Activated T-cell treated with anti-CD3 and anti-CD28 coated beads, Interleukin-2, amount 50 U/mL, for 72 hours (primary cell): ENCODE measurements at regions not wholly inside any gene's neighbourhood (a gene's known extent, or its start where the extent isn't known, plus 50 kb on each side); places are given as distances from the start of the nearest gene placed in this dataset.
A peak's percentile ranks its signal among the peaks of the same experiment; 100 is the strongest.

ENCODE experiments used
- ATAC-seq, 2 donors: fragments of 150-1000 bp; cut with Tn5 transposase; replicated peaks in 1 of 2; 2 replicates each; pipeline ENCODE4 v1.10.0; 2021; ENCODE audit warnings: moderate library complexity in 2 of 2, mild to moderate bottlenecking in 1 of 2
- DNase-seq, 2 donors: peaks; one replicate each; pipeline ENCODE4 v3.0.0; 2021 to 2022; ENCODE audit warnings: mixed read lengths in 1 of 2
- H3K27ac Mint-ChIP-seq: one replicate; pipeline ENCODE4 v1.8.0; 2022; ENCODE audit warnings: mild to moderate bottlenecking, moderate library complexity, mixed read lengths
- H3K27me3 Mint-ChIP-seq: one replicate; pipeline ENCODE4 v1.8.0; 2022; ENCODE audit warnings: low read depth, mixed read lengths
- H3K36me3 Mint-ChIP-seq, 2 donors: one replicate each; pipeline ENCODE4 v1.8.0; 2022; ENCODE audit warnings: mixed read lengths in 2 of 2, mild to moderate bottlenecking in 1 of 2; ENCODE audit not compliant: insufficient read depth in 2 of 2
- H3K4me1 Mint-ChIP-seq: one replicate; pipeline ENCODE4 v1.8.0; 2022; ENCODE audit warnings: low read depth, mixed read lengths
- H3K4me3 Mint-ChIP-seq, 2 donors: one replicate each; pipeline ENCODE4 v1.8.0; 2022; ENCODE audit warnings: mild to moderate bottlenecking in 2 of 2, mixed read lengths in 2 of 2, moderate library complexity in 2 of 2
- H3K9me3 Mint-ChIP-seq, 2 donors: one replicate each; pipeline ENCODE4 v1.8.0; 2022; ENCODE audit warnings: mixed read lengths in 2 of 2

DNA sequence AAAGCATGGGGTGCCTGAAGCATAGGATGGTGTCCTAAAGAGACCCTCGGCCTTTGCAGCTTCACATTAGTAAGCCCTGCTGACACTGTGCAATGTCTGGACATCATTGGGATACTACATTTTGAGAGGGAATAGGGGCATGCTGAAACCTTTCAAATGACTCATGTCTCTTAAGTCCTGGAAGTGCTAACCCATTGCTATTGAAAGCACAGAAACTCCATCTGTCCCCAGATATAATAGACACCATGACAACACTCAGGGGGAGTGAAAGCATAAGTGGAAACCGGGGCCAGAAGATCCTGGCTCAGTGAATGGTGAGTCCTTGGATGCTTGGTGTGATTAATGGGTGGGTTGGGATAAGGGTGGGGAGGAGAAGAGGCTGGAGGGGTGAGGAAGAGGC is 595.5 kb upstream of the ID2 start:
- no peak for DNase-seq
- Mint-ChIP-seq H3K36me3 (peaks cover 3 to 4% of the 10 kb centered on the region in 2 donors), H3K27me3 (no peaks in the 10 kb centered on the region), H3K4me1 (peaks cover 18% of the 10 kb centered on the region), H3K27ac (no peak overlapping the region), H3K9me3 (peaks cover 0 to 5% of the 10 kb centered on the region in 2 donors), H3K4me3 (no peak overlapping the region)
- no peak for ATAC-seq

DNA sequence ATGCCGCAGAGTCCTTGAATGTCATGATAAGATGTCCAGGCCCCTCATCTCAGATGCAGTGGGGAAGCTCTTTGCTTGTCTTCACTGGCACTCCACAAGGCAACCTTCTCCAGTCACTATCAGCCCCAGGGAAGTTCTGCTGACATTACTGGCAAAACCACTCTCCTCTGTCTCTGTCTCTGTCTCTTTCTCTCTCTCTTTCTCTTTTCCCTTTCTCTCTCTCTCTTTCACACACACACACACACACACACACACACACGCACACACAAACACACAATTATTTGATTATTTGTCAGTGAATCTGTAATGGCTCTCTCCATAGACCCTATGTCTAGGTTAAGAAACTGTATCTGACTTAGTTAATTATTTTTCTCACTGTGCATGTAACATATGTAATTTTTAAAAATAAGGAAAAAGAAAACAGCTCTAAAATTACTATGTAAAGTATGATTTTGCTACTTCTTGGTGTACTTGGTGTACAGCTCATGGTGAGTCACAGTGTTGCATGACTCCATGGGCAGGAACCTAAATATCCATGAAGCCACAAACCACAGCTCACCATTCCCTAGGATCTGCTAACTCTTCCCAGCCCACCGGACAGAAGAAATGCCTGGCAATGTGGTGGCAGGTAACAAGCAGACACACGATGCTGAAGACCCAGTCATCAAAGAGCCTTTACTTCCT is 594.9 kb upstream of the ID2 start:
- DNase-seq (no peak), ATAC-seq (no peak)
- Mint-ChIP-seq H3K27me3 (no peaks in the 10 kb centered on the region), H3K4me3 (no peak overlapping the region), H3K4me1 (peaks cover 18% of the 10 kb centered on the region), H3K27ac (no peak overlapping the region), H3K9me3 (peaks cover 0 to 5% of the 10 kb centered on the region in 2 donors), H3K36me3 (peaks cover 3 to 4% of the 10 kb centered on the region in 2 donors)

DNA sequence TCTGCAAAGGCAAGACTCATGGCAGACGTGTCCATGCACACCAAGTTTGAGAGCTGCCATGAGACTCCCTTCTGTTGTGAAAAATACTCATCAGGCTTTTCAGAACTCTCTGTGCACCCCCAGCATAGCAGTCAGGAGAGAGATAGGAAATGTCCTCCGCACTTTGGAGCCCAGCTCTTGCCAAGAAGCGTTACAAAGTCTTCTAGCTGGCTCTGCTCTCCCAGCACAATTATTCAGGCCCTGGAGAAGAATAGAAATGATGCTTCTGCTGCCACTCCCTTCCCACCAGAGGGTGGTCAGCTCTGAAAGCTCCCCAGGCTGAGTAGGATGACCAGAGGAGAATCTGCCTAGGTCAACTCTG is 594.4 kb upstream of the ID2 start:
- Mint-ChIP-seq H3K27me3 (no peaks in the 10 kb centered on the region), H3K4me1 (peaks cover 17% of the 10 kb centered on the region), H3K4me3 (no peak overlapping the region), H3K27ac (no peak overlapping the region), H3K36me3 (peaks cover 3 to 4% of the 10 kb centered on the region in 2 donors), H3K9me3 (peaks cover 0 to 4% of the 10 kb centered on the region in 2 donors)
- DNase-seq: no peak
- ATAC-seq: no peak

DNA sequence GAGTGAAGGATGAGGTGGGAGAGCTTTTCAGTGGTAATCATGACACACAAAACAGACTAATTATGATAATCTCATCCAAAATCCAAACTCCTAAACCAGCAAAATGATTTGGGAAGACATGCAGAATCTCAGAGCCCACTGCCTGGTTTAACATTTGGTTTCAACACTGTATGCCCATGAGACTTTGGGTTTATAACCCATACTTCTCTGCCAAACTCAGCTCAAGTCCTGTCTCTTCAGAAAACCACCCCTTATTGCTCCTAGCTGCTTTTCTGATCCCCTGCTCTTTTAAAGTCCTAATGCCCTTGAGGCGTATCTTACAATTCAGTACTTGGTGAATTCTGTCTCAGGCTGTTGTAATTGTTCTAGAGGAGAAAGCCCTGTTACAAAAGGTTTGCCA is 593.0 kb upstream of the ID2 start:
- Mint-ChIP-seq H3K27ac (no peak overlapping the region), H3K27me3 (no peaks in the 10 kb centered on the region), H3K9me3 (no peaks in the 10 kb centered on the region), H3K36me3 (peaks cover 0 to 4% of the 10 kb centered on the region in 2 donors), H3K4me3 (no peak overlapping the region), H3K4me1 (peaks cover 5% of the 10 kb centered on the region)
- DNase-seq (no peak), ATAC-seq (no peak)

DNA sequence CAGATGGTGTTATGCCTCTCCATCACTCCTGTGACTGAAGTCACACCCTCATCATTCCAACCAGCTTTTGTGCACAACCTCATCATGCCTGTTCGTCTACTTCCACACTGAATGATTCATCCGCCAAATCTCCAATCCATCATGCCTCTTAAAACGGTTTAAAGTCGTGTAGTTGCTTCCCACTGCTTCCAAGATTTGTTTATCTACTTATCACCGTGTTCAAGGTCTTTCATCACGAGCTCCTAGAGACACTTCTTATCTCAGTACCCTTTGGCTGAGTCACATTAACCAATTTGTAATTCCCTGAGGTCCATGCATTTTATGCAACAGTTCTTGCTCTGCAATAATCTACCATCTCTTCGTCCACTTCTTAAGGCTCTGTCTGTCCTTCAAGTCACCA is 592.3 kb upstream of the ID2 start:
- Mint-ChIP-seq H3K4me3 (no peak overlapping the region), H3K36me3 (peaks cover 0 to 4% of the 10 kb centered on the region in 2 donors), H3K9me3 (no peaks in the 10 kb centered on the region), H3K27ac (no peak overlapping the region), H3K4me1 (peaks cover 5% of the 10 kb centered on the region), H3K27me3 (no peaks in the 10 kb centered on the region)
- no peak for ATAC-seq
- no peak for DNase-seq

DNA sequence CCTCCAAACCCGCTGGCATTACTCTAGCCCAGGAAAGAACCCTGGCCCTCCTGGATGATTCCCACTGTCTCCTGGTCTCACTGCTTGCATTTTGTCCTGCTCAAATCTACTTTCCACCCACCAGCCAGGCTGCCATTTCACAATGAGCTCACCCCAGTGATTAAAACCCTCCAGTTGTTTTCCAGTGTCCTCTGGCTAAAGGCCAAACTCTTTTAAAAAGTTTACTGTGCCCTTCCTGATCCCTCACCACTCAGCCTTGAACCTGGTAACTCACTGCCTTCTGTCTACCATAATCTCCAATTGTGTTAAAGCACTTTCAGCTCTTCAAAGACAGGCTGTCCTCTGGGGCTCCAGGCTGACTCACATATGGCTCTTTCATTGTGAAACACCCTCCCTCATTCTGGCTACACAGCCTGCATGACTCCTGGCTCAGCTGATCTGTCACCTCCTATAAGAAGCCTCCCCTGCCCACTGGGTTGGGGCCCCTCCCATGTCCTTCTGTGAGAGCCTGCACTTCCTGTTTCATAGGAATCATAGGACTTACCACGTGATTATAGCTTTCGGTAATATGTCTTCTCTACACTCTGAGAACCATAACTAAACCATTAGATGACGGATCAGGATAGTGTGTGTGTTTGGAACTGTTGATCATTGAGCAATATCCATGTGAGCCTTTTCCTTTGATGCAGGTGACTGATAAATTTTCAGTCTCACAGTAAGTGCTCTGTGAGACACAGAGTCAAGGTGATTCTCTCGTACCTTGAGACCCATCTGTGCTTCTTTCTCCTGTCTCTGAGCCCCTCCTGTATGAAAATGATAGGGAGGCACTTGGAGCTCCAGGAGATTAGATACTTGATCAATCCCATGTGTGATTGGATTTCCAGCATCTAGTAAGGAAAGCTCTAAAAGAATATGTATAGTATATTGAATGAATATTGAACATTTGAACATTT is 590.8 kb upstream of the ID2 start:
- peaks cover 8% of the 10 kb centered on the region for H3K4me1 Mint-ChIP-seq
- no peaks in the 10 kb centered on the region for H3K27me3 Mint-ChIP-seq
- DNase-seq: peak; percentile 80 to 81
- no peaks in the 10 kb centered on the region for H3K36me3 Mint-ChIP-seq
- peak; percentile 100 for ATAC-seq
- H3K27ac Mint-ChIP-seq: no peak overlapping the region
- H3K4me3 Mint-ChIP-seq: no peak overlapping the region
- no peaks in the 10 kb centered on the region for H3K9me3 Mint-ChIP-seq

DNA sequence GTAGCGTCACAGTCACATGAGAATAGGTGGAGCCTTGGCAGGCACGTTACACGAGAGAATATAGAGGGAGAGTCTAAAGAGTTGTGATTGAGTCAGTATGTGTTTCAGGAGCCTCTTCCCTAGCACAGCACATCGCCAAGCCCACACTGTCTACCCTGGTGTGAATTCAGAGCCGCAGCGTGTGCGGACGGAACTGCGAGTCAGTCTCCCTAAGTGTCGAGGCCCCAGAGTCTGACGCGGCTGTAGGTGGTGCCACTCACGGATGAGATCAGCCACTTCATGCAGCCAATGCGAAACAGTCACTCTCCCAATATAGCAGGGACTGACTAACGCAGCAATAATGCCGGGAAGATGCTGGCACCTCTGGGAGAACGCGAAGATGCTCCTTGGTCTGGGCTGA is 587.3 kb upstream of the ID2 start:
- H3K27me3 Mint-ChIP-seq: no peaks in the 10 kb centered on the region
- H3K4me1 Mint-ChIP-seq: peaks cover 25% of the 10 kb centered on the region
- H3K4me3 Mint-ChIP-seq: no peak overlapping the region
- ATAC-seq: no peak
- no peaks in the 10 kb centered on the region for H3K36me3 Mint-ChIP-seq
- DNase-seq: no peak
- peaks cover 3 to 5% of the 10 kb centered on the region in 2 donors for H3K9me3 Mint-ChIP-seq
- no peak overlapping the region for H3K27ac Mint-ChIP-seq

DNA sequence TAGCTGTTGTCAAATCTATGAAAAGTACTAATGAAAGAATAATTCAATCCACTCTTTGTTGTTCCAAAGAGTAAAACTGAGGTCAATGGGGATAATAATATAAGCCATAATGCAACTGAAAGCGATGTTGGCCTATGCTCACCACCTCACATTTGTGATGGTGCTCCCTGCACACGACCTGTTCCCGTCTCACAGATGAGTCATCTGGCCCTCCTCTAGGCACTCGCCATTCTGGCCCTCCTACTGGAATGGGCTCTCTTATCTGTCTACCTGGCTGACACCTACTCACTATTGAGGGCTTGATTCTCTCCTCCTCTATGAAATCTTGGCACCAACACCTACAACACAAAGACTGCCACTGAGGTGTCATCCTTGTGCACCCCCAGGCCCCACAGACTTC is 585.9 kb upstream of the ID2 start:
- Mint-ChIP-seq H3K4me1 (peaks cover 25% of the 10 kb centered on the region), H3K36me3 (no peaks in the 10 kb centered on the region), H3K9me3 (peaks cover 3 to 5% of the 10 kb centered on the region in 2 donors), H3K27me3 (no peaks in the 10 kb centered on the region), H3K27ac (no peak overlapping the region), H3K4me3 (no peak overlapping the region)
- no peak for DNase-seq
- ATAC-seq: no peak

DNA sequence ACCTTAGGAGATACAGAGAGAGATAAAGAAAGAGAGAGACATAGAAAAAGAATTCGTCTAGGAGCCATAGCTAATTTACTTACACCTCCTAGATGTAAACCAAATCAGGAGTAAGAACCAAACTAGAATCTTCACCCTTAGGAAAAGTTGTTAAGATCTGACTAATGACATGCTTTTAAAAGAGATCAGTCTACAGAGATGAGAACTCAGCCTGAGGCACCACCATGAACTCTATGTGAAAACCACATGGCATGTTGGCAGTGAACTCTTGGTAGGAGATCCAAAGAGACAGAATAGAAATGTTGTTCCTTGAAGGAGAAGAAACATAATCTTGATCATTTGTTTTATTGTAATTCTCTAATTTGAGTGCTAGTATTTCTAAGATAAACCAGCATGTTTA is 585.4 kb upstream of the ID2 start:
- peak in 1 of 2 donors; percentile 41 for ATAC-seq
- Mint-ChIP-seq H3K9me3 (peaks cover 3 to 5% of the 10 kb centered on the region in 2 donors), H3K27me3 (no peaks in the 10 kb centered on the region), H3K27ac (no peak overlapping the region), H3K4me3 (no peak overlapping the region), H3K4me1 (peaks cover 25% of the 10 kb centered on the region), H3K36me3 (no peaks in the 10 kb centered on the region)
- DNase-seq: no peak

DNA sequence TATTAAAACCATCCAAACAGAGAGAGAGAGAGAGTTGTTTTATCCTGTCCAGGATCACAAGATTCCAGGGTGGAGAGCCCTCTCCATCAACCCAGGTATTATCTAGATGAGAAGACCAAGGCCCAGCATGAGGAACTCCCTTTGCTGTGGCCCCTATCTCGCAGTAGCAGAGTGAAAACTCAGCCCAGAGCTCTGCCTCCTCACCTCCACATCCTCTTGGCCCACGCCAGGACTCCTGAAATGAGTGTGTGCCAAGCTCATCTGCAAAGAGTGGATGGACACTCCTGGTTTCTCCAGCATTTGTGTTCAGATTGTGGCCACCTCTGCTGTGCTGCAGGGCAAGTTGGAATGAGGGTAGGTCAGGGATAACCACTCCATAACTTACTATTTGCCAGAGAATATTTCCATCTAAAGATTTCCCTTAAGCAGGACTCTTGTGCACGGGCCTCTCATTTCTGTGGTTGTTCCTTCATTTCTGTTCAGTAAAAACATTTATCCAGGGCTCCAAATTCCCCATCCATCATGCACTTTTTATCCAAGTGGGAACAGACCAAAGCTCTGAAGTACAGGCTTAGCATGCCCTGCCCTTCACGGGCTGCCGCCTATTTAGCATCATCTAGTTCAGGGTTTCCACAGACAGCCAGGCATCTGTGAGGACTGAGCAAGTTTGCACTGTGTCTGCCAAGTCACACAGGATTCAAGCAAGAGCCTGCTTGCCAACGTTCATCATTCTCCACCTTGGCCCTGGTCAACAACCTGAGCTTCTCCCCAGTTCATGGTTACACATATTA is 583.2 kb upstream of the ID2 start:
- ATAC-seq (peak in 1 of 2 donors; percentile 41), DNase-seq (no peak)
- H3K27me3 Mint-ChIP-seq: no peaks in the 10 kb centered on the region
- no peak overlapping the region for H3K4me3 Mint-ChIP-seq
- peaks cover 3 to 5% of the 10 kb centered on the region in 2 donors for H3K9me3 Mint-ChIP-seq
- H3K36me3 Mint-ChIP-seq: no peaks in the 10 kb centered on the region
- H3K4me1 Mint-ChIP-seq: peaks cover 25% of the 10 kb centered on the region
- H3K27ac Mint-ChIP-seq: no peak overlapping the region

DNA sequence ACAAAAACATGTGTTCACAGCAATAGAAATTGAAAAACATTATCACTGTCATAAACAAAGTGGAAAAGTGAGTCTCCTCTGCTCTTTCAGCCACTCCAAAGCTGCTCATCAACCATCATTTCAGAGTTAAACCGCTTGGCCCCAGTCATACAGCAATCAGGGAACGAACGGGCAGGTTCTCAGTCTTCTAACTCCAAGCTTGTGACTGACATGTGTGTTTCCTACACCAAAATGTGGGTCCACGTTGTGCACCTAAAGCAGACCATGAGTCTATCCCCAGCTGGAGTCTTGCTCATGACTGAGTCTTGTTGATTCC is 582.6 kb upstream of the ID2 start:
- no peak overlapping the region for H3K4me3 Mint-ChIP-seq
- H3K9me3 Mint-ChIP-seq: peaks cover 3 to 5% of the 10 kb centered on the region in 2 donors
- peaks cover 25% of the 10 kb centered on the region for H3K4me1 Mint-ChIP-seq
- peak in 1 of 2 donors; percentile 13 for DNase-seq
- H3K36me3 Mint-ChIP-seq: no peaks in the 10 kb centered on the region
- no peaks in the 10 kb centered on the region for H3K27me3 Mint-ChIP-seq
- peak; percentile 55 to 75 for ATAC-seq
- H3K27ac Mint-ChIP-seq: no peak overlapping the region

DNA sequence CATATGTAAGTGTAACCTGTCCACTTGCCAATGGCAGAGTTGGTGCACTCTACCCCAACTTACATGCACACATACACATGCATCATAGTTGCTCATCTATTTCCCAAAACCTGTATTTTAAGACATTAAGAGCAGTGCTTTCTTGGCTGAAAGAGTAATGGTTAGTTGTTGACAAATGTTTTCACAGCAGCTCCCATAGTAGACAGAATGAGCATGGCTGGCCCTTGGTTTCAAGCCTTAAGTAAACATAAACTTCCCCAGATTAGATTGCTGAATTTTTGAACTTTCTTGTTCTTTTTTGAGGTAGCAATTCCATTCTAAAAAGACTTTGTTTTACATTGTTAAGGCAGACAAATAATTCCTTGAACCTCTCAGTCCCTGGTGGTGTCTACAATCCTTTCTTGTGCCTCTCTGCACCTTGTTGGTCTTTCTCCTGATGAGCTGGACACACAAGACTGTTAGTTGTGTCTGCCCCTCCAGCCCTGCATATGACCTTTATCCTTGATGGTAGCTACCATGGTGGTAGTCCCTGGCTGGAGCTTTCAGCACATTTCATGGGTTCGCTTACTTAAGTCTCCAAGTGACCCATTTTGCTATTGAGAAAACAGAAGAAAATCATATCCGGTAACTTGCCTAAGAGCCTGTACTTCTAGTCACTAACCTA is 580.1 kb upstream of the ID2 start:
- ATAC-seq (no peak), DNase-seq (no peak)
- Mint-ChIP-seq H3K4me1 (peaks cover 14% of the 10 kb centered on the region), H3K9me3 (peaks cover 2 to 3% of the 10 kb centered on the region in 2 donors), H3K27ac (no peak overlapping the region), H3K27me3 (no peaks in the 10 kb centered on the region), H3K36me3 (no peaks in the 10 kb centered on the region), H3K4me3 (no peak overlapping the region)

DNA sequence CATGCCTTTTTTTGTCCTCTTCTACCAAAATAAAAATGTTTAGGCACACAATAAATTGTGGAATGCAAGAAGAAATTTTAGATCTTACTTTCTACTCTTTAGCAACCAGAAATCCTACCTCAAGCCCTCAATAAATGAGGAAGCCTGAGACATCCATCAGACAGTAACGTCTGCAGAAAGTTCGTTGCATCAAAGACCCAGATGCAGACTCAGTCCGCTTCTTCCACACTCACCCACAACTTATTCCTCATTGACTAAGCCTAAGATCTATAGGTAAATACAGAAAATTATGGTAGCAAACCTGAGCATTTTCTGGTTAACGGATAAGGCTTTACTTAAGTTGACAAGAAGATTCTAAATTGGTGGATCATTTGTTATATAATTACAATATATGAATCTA is 579.4 kb upstream of the ID2 start:
- Mint-ChIP-seq H3K27me3 (no peaks in the 10 kb centered on the region), H3K4me3 (no peak overlapping the region), H3K4me1 (peaks cover 15% of the 10 kb centered on the region), H3K9me3 (no peaks in the 10 kb centered on the region), H3K36me3 (no peaks in the 10 kb centered on the region), H3K27ac (no peak overlapping the region)
- ATAC-seq (no peak), DNase-seq (no peak)
